Right lobe of liver (tissue), 6 donors: ENCODE measurements at regions not wholly inside any gene's neighbourhood (a gene's known extent, or its start where the extent isn't known, plus 50 kb on each side); places are given as distances from the start of the nearest gene placed in this dataset.
A peak's percentile ranks its signal among the peaks of the same experiment; 100 is the strongest.

Source experiments
- ATAC-seq, 4 donors: fragments of 200-7000 bp; cut with Tn5 transposase; one replicate each; pipeline ENCODE4 v1.9.1; 2020; ENCODE audit warnings: mild to moderate bottlenecking in 4 of 4, moderate library complexity in 4 of 4
- DNase-seq, 3 donors: peaks; one replicate each; pipeline ENCODE4 v3.0.0-alpha.2; 2020
- H3K27ac ChIP-seq, 3 donors: fragments of 200-600 bp; one replicate each; pipeline ENCODE4 v1.8.0; 2022
- H3K27me3 ChIP-seq, 2 donors: fragments of 200-600 bp; one replicate each; pipeline ENCODE4 v1.8.0; 2022
- H3K36me3 ChIP-seq, 4 donors: fragments of 200-600 bp; sonication (generic) in 1 of 4; one replicate each; pipeline versions ENCODE4 v1.5.1 to v1.8.0; 2017 to 2022; ENCODE audit warnings: control low read depth in 1 of 4
- H3K4me1 ChIP-seq, 4 donors: fragments of 200-600 bp; sonication (generic) in 1 of 4; one replicate each; pipeline versions ENCODE4 v1.5.1 to v1.8.0; 2017 to 2022; ENCODE audit warnings: control low read depth in 1 of 4
- H3K4me3 ChIP-seq, 3 donors: fragments of 200-600 bp; one replicate each; pipeline ENCODE4 v1.8.0; 2022
- H3K9me3 ChIP-seq, 4 donors: fragments of 200-600 bp; sonication (generic) in 1 of 4; one replicate each; pipeline versions ENCODE4 v1.5.1 to v1.8.0; 2017 to 2022; ENCODE audit warnings: control low read depth in 1 of 4
- CTCF ChIP-seq, 4 donors: fragments of 200-600 bp in 3 of 4; fragments of 450-650 bp in 1 of 4; IDR thresholded peaks; one replicate each; pipeline versions ENCODE4 v1.5.1 to v1.8.0; 2016 to 2022; ENCODE audit warnings: antibody characterized with exemption in 4 of 4, mild to moderate bottlenecking in 2 of 4
- POLR2A ChIP-seq: fragments of 450-650 bp; IDR thresholded peaks from one replicate; pipeline ENCODE4 v1.6.1; 2017; ENCODE audit warnings: antibody characterized with exemption, mild to moderate bottlenecking
- WGBS: methylation state at CpG from one replicate; pipeline ENCODE4 v1.1.6; 2018; ENCODE audit warnings: low coverage, low lambda C conversion rate; ENCODE audit not compliant: insufficient coverage; ENCODE audit errors: missing lambda C conversion rate; 5-methylcytosine and 5-hydroxymethylcytosine counted together
- intact Hi-C, 2 donors: fragments of 100-400 bp; cut with DNase I; formaldehyde crosslinking; loops; one replicate each; pipeline versions ENCODE4 v1.11.2 to v1.14.1; 2022
- donor health status: DM: no; HTN: yes; CAD: no.
- donor health status: DM: no; HTN: no; CAD: no.
- donor health status: DM: no; HTN: no; CAD: no.
- donor health status: DM: no; HTN: yes; CAD: no.
- donor health status: DM: no; HTN: yes; CAD: no.

DNA sequence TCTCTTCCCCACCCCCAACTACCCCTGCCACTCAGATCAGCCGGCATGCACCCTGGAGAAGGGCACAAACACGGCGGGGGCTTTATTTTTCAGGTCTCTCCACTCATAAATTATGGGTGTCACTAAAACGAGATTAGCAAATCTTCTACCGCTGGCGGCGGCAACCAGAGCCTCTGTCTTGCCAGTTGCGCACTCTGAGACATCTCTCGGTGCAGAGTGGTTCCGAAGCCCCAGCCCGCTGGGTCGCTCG is 125.3 kb upstream of the C11orf58 start:
- Histone ChIP-seq H3K4me1 (peaks cover 0 to 8% (median 0%) of the 10 kb centered on the region in 4 donors), H3K4me3 (peak overlapping the region; percentile 30 to 48 (median 38)), H3K36me3 (no peaks in the 10 kb centered on the region), H3K27ac (no peak overlapping the region), H3K27me3 (peaks cover 6 to 41% of the 10 kb centered on the region in 2 donors), H3K9me3 (no peaks in the 10 kb centered on the region)
- WGBS: 0% methylated on average over 12 of the region's 13 CpGs
- ATAC-seq: peak in 1 of 4 donors; percentile 8
- TF ChIP-seq POLR2A (no peak), CTCF (IDR thresholded peaks at IDR 0.05) (no peak)
- DNase-seq: peak in 1 of 3 donors; percentile 47
- intact Hi-C loops: no loop called here

GRCh38 chr11:16612566-16613261 is 125.7 kb upstream of the C11orf58 start:
- 5% methylated on average over 25 of the region's 26 CpGs for WGBS
- H3K27me3 ChIP-seq: peaks cover 6 to 41% of the 10 kb centered on the region in 2 donors
- intact Hi-C loops: no loop called here
- DNase-seq (peak in 1 of 3 donors; percentile 31), ATAC-seq (peak; percentile 6 to 16 (median 12))
- peaks cover 0 to 8% (median 0%) of the 10 kb centered on the region in 4 donors for H3K4me1 ChIP-seq
- peak overlapping the region; percentile 30 to 48 (median 38) for H3K4me3 ChIP-seq
- no peak for TF ChIP-seq CTCF (IDR thresholded peaks at IDR 0.05)
- no peaks in the 10 kb centered on the region for H3K36me3 ChIP-seq
- no peak overlapping the region for H3K27ac ChIP-seq
- no peaks in the 10 kb centered on the region for H3K9me3 ChIP-seq

DNA sequence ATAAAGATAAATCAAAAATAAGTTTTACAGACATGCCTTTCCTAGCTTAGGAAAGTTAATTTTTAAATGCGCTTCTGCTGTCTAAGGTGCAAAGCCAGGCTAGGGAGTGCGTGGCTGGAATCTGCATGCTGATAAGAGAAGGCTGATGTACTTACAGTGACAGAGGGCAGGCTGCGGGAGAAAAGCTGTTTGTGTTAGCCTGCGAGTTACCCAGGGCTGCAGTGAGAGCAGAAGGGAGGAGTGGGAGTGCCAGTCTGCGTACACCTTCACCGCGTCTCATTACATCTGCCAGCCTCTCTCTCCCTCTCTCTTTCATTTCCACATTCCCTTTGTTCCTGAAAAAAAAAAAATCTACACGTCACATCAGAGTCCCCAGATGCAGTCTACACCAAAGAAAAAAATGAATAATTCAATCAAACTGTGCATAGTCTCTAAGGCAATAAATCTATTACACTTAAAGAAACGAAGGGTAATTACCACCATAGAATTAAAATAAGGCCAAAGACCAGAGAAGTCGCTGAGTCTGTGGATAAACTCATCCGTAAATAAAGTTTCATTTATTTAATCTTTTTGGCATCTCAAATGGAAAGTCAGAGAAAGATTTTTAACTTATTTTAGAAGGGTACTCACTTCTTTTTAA is 126.4 kb upstream of the C11orf58 start:
- DNase-seq: no peak
- intact Hi-C loops: no loop called here
- Histone ChIP-seq H3K36me3 (no peaks in the 10 kb centered on the region), H3K27me3 (peaks cover 6 to 41% of the 10 kb centered on the region in 2 donors), H3K27ac (no peak overlapping the region), H3K4me1 (peaks cover 0 to 12% (median 0%) of the 10 kb centered on the region in 4 donors), H3K9me3 (no peaks in the 10 kb centered on the region), H3K4me3 (no peak overlapping the region)
- TF ChIP-seq CTCF (IDR thresholded peaks at IDR 0.05) (no peak), POLR2A (no peak)
- WGBS: 10% methylated on average over 11 of the region's 11 CpGs
- ATAC-seq: no peak

DNA sequence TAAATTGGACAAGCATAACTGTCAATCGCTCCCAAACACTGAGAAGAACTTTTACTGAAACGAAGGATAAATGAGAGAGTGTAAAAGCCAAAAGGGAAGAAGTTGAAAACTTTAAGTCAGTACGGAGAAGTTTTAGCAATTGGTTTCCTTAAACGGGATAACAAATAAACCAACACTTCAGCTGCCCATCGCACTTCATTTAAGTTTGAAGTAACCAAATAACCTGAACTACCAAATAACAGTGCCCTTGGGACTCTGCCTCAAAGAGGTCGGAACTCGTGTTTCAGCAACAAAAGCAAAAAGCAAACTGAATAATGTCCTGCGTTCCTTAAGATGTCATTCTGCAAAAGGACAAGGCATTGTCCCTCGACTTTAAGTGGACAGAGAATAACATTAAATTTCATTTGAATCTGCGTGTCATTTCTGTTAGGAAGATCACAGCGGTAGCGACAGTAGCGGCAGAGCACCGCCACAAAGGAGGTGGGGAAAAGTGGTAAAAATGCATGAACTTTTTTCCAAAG is 127.0 kb upstream of the C11orf58 start:
- no peak overlapping the region for H3K27ac ChIP-seq
- H3K36me3 ChIP-seq: no peaks in the 10 kb centered on the region
- TF ChIP-seq CTCF (IDR thresholded peaks at IDR 0.05): no peak
- no peak for TF ChIP-seq POLR2A
- ATAC-seq (no peak), DNase-seq (no peak)
- H3K4me1 ChIP-seq: peaks cover 0 to 16% (median 0%) of the 10 kb centered on the region in 4 donors
- intact Hi-C loops: no loop called here
- 6% methylated on average over 14 of the region's 14 CpGs for WGBS
- no peak overlapping the region for H3K4me3 ChIP-seq
- peaks cover 4 to 41% of the 10 kb centered on the region in 2 donors for H3K27me3 ChIP-seq
- H3K9me3 ChIP-seq: no peaks in the 10 kb centered on the region
